Activated naive CD4-positive, alpha-beta T cell treated with anti-CD3 and anti-CD28 coated beads, Interleukin-2, amount 10 ng/mL, durations not matched to agents 7 days and 5 days (primary cell): ENCODE measurements at regions not wholly inside any gene's neighbourhood (a gene's known extent, or its start where the extent isn't known, plus 50 kb on each side); places are given as distances from the start of the nearest gene placed in this dataset.

ENCODE experiments used
- CTCF ChIA-PET: fragments of 350-600 bp; sonication (Branson Sonifier 250); formaldehyde crosslinking; loops from one replicate; lab custom pipeline; 2021; ENCODE audit warnings: antibody characterized with exemption; lab: Charles Lee
- DNase-seq: peaks from one replicate; pipeline ENCODE4 v3.0.0-alpha.2; 2020
- H3K27ac Mint-ChIP-seq: one replicate; pipeline ENCODE4 v1.8.0; 2021; ENCODE audit warnings: mild to moderate bottlenecking, moderate library complexity, mixed read lengths
- H3K27me3 Mint-ChIP-seq: one replicate; pipeline ENCODE4 v1.8.0; 2021; ENCODE audit warnings: mild to moderate bottlenecking, mixed read lengths
- H3K36me3 Mint-ChIP-seq: one replicate; pipeline ENCODE4 v1.8.0; 2021; ENCODE audit warnings: mixed read lengths
- H3K4me1 Mint-ChIP-seq: one replicate; pipeline ENCODE4 v1.8.0; 2021; ENCODE audit warnings: mixed read lengths
- H3K4me3 Mint-ChIP-seq: one replicate; pipeline ENCODE4 v1.8.0; 2021; ENCODE audit warnings: mild to moderate bottlenecking, moderate library complexity, mixed read lengths
- H3K9me3 Mint-ChIP-seq: one replicate; pipeline ENCODE4 v1.8.0; 2021; ENCODE audit warnings: mixed read lengths

DNA sequence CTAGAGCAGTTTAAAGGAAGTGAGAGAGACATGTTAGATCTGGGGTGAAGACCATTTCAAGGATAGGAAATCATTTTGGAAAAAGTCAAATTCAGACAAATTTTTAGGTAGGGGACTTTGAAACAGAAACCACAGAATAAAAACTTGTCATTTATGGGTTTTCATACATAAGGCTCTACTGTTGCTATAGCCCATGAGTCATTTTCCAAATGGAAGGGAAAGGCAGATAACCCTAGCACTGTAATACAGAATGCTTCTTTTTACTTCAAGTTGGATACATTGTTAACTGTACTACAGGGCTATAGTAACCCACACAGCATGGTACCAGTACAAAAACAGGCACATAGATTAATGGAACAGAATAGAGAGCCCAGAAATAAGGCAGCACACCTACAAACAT is 455.4 kb downstream of the EBF1 start:
- no peaks in the 10 kb centered on the region for H3K27me3 Mint-ChIP-seq
- no peak overlapping the region for H3K27ac Mint-ChIP-seq
- no peak for DNase-seq
- CTCF ChIA-PET: no interaction called here
- no peak overlapping the region for H3K4me3 Mint-ChIP-seq
- H3K36me3 Mint-ChIP-seq: no peaks in the 10 kb centered on the region
- no peaks in the 10 kb centered on the region for H3K4me1 Mint-ChIP-seq
- H3K9me3 Mint-ChIP-seq: no peaks in the 10 kb centered on the region

GRCh38 chr5:158643840-158644239 is 455.9 kb downstream of the EBF1 start:
- Mint-ChIP-seq H3K9me3 (no peaks in the 10 kb centered on the region), H3K36me3 (no peaks in the 10 kb centered on the region), H3K27me3 (no peaks in the 10 kb centered on the region)

GRCh38 chr5:158642879-158643278 is 456.8 kb downstream of the EBF1 start:
- Mint-ChIP-seq H3K9me3 (no peaks in the 10 kb centered on the region), H3K27me3 (no peaks in the 10 kb centered on the region), H3K27ac (no peak overlapping the region), H3K4me1 (no peaks in the 10 kb centered on the region), H3K4me3 (no peak overlapping the region), H3K36me3 (no peaks in the 10 kb centered on the region)
- no peak for DNase-seq
- CTCF ChIA-PET: no interaction called here

More at GRCh38 chr5:158643840-158644239, 455.9 kb downstream of the EBF1 start:
- CTCF ChIA-PET: no interaction called here
- H3K27ac Mint-ChIP-seq: no peak overlapping the region
- no peaks in the 10 kb centered on the region for H3K4me1 Mint-ChIP-seq
- no peak for DNase-seq
- no peak overlapping the region for H3K4me3 Mint-ChIP-seq

GRCh38 chr5:158641016-158641415 is 458.7 kb downstream of the EBF1 start:
- CTCF ChIA-PET: no interaction called here
- no peaks in the 10 kb centered on the region for H3K36me3 Mint-ChIP-seq
- no peak for DNase-seq

DNA sequence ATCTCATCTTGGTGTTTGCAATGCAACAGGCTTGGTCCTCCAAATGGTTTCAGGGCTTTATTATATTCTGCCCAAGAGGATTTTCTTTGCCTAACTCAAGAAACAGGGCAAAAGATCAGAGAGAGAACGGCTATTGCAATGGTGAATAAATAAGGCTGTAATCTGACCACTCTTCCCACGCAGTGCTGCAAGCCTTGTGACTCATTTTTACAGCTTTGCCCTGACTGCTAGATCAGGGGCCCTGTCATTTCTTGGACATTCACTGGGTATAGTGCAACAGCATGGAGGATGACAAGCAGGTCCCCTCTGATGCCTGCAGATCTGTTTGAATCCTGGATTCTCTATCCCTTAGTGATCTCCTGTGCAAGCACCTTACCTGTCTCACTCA is 459.1 kb downstream of the EBF1 start:
- H3K27me3 Mint-ChIP-seq: no peaks in the 10 kb centered on the region
- H3K36me3 Mint-ChIP-seq: no peaks in the 10 kb centered on the region
- no peak overlapping the region for H3K4me3 Mint-ChIP-seq
- no peaks in the 10 kb centered on the region for H3K4me1 Mint-ChIP-seq
- CTCF ChIA-PET: no interaction called here
- no peaks in the 10 kb centered on the region for H3K9me3 Mint-ChIP-seq
- DNase-seq: no peak
- no peak overlapping the region for H3K27ac Mint-ChIP-seq

More at GRCh38 chr5:158641016-158641415, 458.7 kb downstream of the EBF1 start:
- no peaks in the 10 kb centered on the region for H3K9me3 Mint-ChIP-seq
- H3K4me3 Mint-ChIP-seq: no peak overlapping the region
- H3K4me1 Mint-ChIP-seq: no peaks in the 10 kb centered on the region
- H3K27me3 Mint-ChIP-seq: no peaks in the 10 kb centered on the region
- no peak overlapping the region for H3K27ac Mint-ChIP-seq

DNA sequence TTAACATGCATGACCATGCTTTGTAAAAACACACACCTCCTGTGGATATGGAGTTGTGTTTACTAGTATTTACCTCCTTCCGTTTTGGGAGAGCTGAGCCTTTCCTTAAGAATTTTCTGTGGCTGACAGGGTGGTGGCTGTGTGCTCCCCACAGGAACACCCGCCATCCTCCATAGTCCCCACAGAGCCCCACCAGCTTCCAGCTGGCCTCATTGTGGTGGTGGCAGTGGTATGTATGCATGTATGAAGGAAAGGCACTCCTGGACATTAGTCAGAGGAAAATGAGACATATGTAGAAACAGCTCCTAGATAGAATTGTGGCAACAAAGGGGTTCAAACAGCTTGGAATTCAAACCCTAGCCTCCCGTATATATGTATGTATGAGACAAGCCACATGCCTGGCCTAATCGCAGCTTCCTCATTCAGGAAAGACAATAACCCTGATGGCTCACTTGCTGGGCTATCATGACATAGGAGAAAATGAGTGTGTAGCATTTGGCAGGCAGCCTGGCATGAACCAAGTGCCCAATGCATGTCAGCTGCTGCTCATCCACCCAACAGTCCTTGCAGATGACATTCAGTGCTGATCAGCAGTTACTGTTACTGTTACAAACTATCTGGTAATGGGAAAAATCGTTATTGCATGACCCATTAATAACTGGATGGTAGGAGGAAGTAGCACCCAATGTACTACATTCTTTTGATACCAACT is 459.7 kb downstream of the EBF1 start:
- DNase-seq: no peak
- Mint-ChIP-seq H3K36me3 (no peaks in the 10 kb centered on the region), H3K27me3 (no peaks in the 10 kb centered on the region), H3K27ac (no peak overlapping the region), H3K4me3 (no peak overlapping the region), H3K9me3 (no peaks in the 10 kb centered on the region), H3K4me1 (no peaks in the 10 kb centered on the region)
- CTCF ChIA-PET: no interaction called here

DNA sequence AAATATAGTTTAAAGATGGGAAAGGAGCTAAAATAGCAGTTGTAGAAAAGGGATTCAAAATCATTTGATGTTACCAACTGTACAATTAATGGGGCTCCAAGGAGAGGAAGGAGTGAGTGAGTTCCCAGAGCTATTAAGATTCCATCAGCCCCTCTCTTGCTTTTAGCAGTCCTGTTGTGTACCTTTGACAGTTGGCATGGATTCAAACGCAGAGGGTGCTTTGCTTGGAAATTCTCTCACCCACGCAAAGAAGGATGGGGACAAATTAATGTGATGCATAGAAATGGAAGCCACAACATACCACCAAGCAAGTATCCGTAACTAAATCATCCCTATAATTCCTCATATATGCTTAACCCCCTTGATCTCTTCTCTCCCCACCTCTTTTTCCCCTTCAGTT is 461.3 kb downstream of the EBF1 start:
- H3K4me3 Mint-ChIP-seq: no peak overlapping the region
- CTCF ChIA-PET: no interaction called here
- no peaks in the 10 kb centered on the region for H3K9me3 Mint-ChIP-seq
- no peak overlapping the region for H3K27ac Mint-ChIP-seq
- H3K36me3 Mint-ChIP-seq: no peaks in the 10 kb centered on the region
- no peaks in the 10 kb centered on the region for H3K27me3 Mint-ChIP-seq
- H3K4me1 Mint-ChIP-seq: no peaks in the 10 kb centered on the region
- no peak for DNase-seq

DNA sequence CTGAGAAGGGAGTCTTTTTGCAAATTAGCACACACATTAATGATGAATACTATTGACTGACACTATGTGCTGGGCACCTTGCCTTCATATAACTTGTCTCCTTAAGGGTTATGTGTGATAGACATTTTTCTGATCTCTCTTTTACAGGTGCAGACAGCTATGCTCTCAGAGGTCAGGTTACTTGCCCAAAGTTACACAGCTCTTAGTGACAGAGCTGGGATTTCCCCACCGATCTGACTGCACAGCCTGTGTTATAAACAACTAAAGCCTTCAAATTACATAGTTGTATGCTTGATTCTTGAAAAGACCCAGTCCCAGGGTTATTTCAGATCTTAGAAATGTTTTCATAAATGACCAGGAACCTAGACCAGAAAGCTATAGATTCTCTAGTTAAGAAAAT is 462.7 kb downstream of the EBF1 start:
- H3K4me1 Mint-ChIP-seq: no peaks in the 10 kb centered on the region
- no peak for DNase-seq
- no peak overlapping the region for H3K27ac Mint-ChIP-seq
- H3K9me3 Mint-ChIP-seq: no peaks in the 10 kb centered on the region
- no peaks in the 10 kb centered on the region for H3K36me3 Mint-ChIP-seq
- H3K4me3 Mint-ChIP-seq: no peak overlapping the region
- CTCF ChIA-PET: no interaction called here
- no peaks in the 10 kb centered on the region for H3K27me3 Mint-ChIP-seq

DNA sequence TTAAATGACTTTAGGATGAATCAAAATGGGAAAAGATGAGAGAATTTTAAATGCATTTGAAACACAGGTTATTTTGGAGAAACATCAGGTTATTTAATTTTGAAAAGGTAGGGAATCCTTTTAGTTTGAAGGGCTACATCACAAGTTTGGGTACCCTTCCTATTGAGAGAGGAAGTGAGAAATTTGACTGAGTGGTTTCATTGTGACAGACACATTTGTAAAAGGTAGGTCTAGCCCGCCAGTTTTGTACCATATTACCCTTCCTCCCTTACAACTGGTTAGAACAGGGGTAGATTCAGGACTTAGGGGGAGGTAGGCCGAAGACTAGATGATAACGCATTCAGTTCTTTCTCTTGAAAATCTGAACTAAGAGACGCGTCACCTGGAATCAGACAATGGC is 464.2 kb downstream of the EBF1 start:
- DNase-seq: no peak
- no peaks in the 10 kb centered on the region for H3K9me3 Mint-ChIP-seq

DNA sequence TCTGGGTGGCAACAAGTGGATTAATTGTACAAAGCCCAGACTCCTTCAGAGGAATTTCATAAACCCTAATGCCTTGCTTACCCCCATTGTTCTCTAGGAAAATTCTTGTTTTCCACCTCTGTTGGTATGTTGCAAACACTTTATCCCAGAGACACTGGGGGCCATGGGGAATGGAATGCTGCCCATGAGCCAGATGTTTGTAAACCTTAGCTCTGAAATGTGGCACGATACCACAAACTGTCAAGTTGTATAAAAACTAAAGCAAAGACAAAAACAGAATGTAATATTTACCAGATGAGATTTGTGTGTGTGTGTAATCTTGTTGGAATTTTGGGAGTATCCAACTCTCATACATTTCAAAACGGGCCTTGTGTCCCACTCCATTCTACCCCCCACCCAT is 465.0 kb downstream of the EBF1 start:
- H3K27me3 Mint-ChIP-seq: no peaks in the 10 kb centered on the region
- H3K36me3 Mint-ChIP-seq: no peaks in the 10 kb centered on the region
- CTCF ChIA-PET: no interaction called here
- no peak overlapping the region for H3K4me3 Mint-ChIP-seq
- H3K4me1 Mint-ChIP-seq: no peaks in the 10 kb centered on the region
- H3K27ac Mint-ChIP-seq: no peak overlapping the region
- H3K9me3 Mint-ChIP-seq: no peaks in the 10 kb centered on the region
- DNase-seq: no peak

More for the DNA sequence above, 464.2 kb downstream of the EBF1 start:
- Mint-ChIP-seq H3K36me3 (no peaks in the 10 kb centered on the region), H3K4me3 (no peak overlapping the region), H3K4me1 (no peaks in the 10 kb centered on the region), H3K27ac (no peak overlapping the region), H3K27me3 (no peaks in the 10 kb centered on the region)
- CTCF ChIA-PET: no interaction called here

DNA sequence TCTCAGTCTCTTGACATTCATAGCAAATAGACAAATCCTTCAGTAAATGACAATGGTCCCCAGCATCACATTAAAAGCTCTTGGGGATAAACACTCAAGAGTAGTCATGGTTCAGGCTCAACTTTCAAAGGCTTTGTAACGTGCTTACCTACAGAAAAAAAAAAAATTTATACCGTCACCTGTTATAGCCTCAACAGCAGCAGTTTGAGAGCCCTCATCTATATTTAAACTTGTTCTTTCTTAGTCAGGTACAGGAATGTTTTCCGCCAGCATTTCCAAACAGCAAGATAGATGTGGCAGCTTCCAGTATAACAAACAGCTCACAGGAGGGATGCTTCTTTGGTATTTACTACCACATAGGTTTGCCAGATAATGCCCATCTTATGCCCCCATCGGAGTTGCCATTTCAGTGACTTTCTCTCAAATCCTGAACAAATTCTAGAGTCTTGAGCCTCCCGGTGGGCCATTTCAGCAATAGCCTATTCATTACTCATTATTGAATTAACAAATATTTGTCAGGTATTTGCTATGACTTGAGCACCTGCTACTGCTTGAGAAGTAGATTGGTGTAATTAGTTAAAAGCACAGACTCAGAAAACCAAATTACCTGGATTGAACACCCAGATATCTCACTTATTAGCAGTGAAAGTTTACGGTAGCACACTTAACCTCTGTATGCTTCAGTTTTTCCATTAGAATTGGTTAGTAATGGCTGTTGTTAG is 470.0 kb downstream of the EBF1 start:
- H3K4me1 Mint-ChIP-seq: no peaks in the 10 kb centered on the region
- no peaks in the 10 kb centered on the region for H3K9me3 Mint-ChIP-seq
- no peak overlapping the region for H3K4me3 Mint-ChIP-seq
- H3K27ac Mint-ChIP-seq: no peak overlapping the region
- no peaks in the 10 kb centered on the region for H3K36me3 Mint-ChIP-seq
- CTCF ChIA-PET: no interaction called here
- H3K27me3 Mint-ChIP-seq: no peaks in the 10 kb centered on the region
- DNase-seq: no peak

DNA sequence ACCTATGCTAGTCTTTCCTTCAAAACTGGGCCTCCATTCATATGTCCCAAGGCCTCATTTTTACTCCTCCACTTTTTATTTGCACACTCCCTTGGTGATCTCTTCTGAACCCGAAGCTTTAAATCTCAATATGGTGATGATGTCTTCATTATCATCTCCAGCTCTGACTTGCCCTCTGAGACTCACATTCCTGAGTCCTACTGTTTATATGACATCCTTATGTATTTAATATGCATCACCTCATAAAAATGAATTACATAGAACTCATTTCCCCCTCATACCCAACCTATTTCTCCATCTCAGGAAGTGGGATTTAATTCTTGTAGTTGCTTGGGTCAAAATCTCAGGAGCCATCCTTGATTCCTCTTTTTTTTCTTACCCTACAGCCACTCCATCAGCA is 473.0 kb downstream of the EBF1 start:
- DNase-seq: no peak
- H3K27ac Mint-ChIP-seq: no peak overlapping the region
- no peak overlapping the region for H3K4me3 Mint-ChIP-seq
- CTCF ChIA-PET: no interaction called here
- H3K36me3 Mint-ChIP-seq: no peaks in the 10 kb centered on the region
- no peaks in the 10 kb centered on the region for H3K27me3 Mint-ChIP-seq
- H3K9me3 Mint-ChIP-seq: no peaks in the 10 kb centered on the region
- no peaks in the 10 kb centered on the region for H3K4me1 Mint-ChIP-seq

DNA sequence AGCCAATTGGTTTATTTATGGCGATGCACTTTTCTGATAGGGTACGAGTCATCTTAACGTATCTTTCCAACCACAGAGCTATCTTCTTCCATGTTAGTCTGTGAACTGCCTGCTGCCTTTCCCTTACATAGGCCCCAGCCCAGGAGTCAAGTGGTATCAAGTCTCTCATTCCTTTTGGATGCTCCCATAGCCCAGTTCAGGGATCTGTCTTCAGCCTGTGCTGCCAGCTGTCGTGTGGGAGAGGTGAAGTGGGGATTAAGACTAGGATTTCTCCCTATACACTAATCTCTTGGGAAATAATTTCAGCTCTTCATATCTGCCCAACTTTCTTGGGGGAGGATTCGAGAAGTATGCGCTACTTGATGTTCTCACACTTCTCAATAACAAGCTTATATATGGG is 475.7 kb downstream of the EBF1 start:
- Mint-ChIP-seq H3K4me1 (no peaks in the 10 kb centered on the region), H3K27me3 (no peaks in the 10 kb centered on the region), H3K27ac (no peak overlapping the region), H3K4me3 (no peak overlapping the region), H3K36me3 (no peaks in the 10 kb centered on the region), H3K9me3 (no peaks in the 10 kb centered on the region)
- no peak for DNase-seq
- CTCF ChIA-PET: no interaction called here

- H3K27me3 Mint-ChIP-seq: no peaks in the 10 kb centered on the region
- no peak overlapping the region for H3K27ac Mint-ChIP-seq
- H3K9me3 Mint-ChIP-seq: no peaks in the 10 kb centered on the region
- H3K4me3 Mint-ChIP-seq: no peak overlapping the region
- H3K4me1 Mint-ChIP-seq: no peaks in the 10 kb centered on the region
- no peak for DNase-seq
- CTCF ChIA-PET: no interaction called here
- no peaks in the 10 kb centered on the region for H3K36me3 Mint-ChIP-seq
Measured at GRCh38 chr5:158621391-158621790, 478.3 kb downstream of the EBF1 start.

DNA sequence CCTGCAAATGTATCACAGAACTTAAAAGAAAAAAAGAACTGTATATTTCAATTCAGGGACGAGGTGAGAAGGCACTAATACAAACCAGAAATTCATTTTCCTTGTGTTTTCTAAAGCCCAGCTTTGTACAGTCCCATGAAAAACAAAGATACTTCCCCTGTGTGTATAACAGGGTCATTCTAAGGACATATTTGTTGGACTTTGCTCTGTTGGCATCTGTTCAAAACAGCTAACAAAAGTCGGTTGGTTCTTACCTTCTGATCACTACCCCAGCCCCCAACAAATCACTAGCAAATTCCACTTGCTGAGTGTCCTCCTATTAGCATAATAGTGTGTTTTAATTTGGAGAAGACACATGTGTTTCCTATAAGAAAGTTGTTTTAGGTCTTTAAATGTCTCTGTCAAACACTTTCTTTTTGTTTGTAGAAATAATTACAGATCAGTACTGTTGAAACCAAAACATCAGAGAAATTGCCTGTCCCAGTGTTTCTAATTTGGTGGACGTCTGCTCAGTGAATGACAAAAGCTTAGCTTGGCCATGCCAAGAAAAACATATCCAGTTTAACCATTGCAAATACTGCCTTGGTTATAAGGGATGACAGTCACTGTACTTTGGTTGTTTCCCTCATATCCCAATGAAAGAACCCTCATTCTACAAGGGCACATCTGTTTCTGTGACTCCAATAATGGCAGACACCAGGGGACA is 480.5 kb downstream of the EBF1 start:
- Mint-ChIP-seq H3K4me3 (no peak overlapping the region), H3K36me3 (no peaks in the 10 kb centered on the region), H3K27me3 (no peaks in the 10 kb centered on the region), H3K4me1 (no peaks in the 10 kb centered on the region), H3K27ac (no peak overlapping the region), H3K9me3 (no peaks in the 10 kb centered on the region)
- DNase-seq: no peak
- CTCF ChIA-PET: no interaction called here
